ENCODE measurements at regions not wholly inside any gene's neighbourhood (a gene's known extent, or its start where the extent isn't known, plus 50 kb on each side); places are given as distances from the start of the nearest gene placed in this dataset.

GRCh38 chr9:103798620-103799019 lies 295.5 kb upstream of the SMC2 start:
- BruUV-seq (replicated peaks), result no TSS peak
- Mint-ChIP-seq H3K27ac (ENCODE audit: unreplicated experiment) (no peak overlapping the region), H3K4me1 (ENCODE audit: low read depth, unreplicated experiment) (no peaks in the 10 kb centered on the region), H3K27me3 (ENCODE audit: insufficient read depth, unreplicated experiment) (no peaks in the 10 kb centered on the region), H3K36me3 (ENCODE audit: insufficient read depth, unreplicated experiment) (no peaks in the 10 kb centered on the region), H3K4me3 (ENCODE audit: unreplicated experiment) (no peak overlapping the region), H3K9me3 (ENCODE audit: unreplicated experiment) (no peaks in the 10 kb centered on the region)
- TF ChIP-seq CTCF (IDR thresholded peaks at IDR 0.05; ENCODE audit: insufficient read depth in 1 of 2, low read depth in 1 of 2, low read length in 1 of 2, severe bottlenecking in 1 of 2, unreplicated experiment in 1 of 2), result no peak
- ChIA-PET CTCF (no interaction called here), POLR2A (no interaction called here)
- DNase-seq, result no peak
- Histone ChIP-seq H3K4me3 (ENCODE audit: low read depth, low read length) (no peak overlapping the region), H3K27me3 (replicated peaks; ENCODE audit: control insufficient read depth, insufficient read depth, low read length) (no peaks in the 10 kb centered on the region), H3K4me1 (no peaks in the 10 kb centered on the region), H3K36me3 (ENCODE audit: control insufficient read depth, insufficient read depth, low read length) (no peaks in the 10 kb centered on the region), H3K9me3 (no peaks in the 10 kb centered on the region)
- intact Hi-C loops (cut with micrococcal nuclease; ENCODE audit: unreplicated experiment), result no loop called here

- no peak for TF ChIP-seq CTCF (IDR thresholded peaks at IDR 0.05; ENCODE audit: insufficient read depth in 1 of 2, low read depth in 1 of 2, low read length in 1 of 2, severe bottlenecking in 1 of 2, unreplicated experiment in 1 of 2)
- H3K36me3 Mint-ChIP-seq (ENCODE audit: insufficient read depth, unreplicated experiment), result no peaks in the 10 kb centered on the region
- H3K4me1 Mint-ChIP-seq (ENCODE audit: low read depth, unreplicated experiment), result no peaks in the 10 kb centered on the region
- no peaks in the 10 kb centered on the region for H3K27me3 Mint-ChIP-seq (ENCODE audit: insufficient read depth, unreplicated experiment)
- no peaks in the 10 kb centered on the region for H3K36me3 ChIP-seq (ENCODE audit: control insufficient read depth, insufficient read depth, low read length)
- no peak overlapping the region for H3K27ac Mint-ChIP-seq (ENCODE audit: unreplicated experiment)
- ChIA-PET CTCF (interaction anchor here (0.8 kb wide), 1 partner anchor 10 kb away, joined by 3 read pairs; no protein-coding TSS in a partner anchor), POLR2A (no interaction called here)
- H3K4me3 ChIP-seq (ENCODE audit: low read depth, low read length), result no peak overlapping the region
- BruUV-seq (replicated peaks), result no TSS peak
- intact Hi-C loops (cut with micrococcal nuclease; ENCODE audit: unreplicated experiment), result no loop called here
- no peaks in the 10 kb centered on the region for H3K27me3 ChIP-seq (replicated peaks; ENCODE audit: control insufficient read depth, insufficient read depth, low read length)
- no peaks in the 10 kb centered on the region for H3K9me3 Mint-ChIP-seq (ENCODE audit: unreplicated experiment)
- H3K9me3 ChIP-seq, result no peaks in the 10 kb centered on the region
- H3K4me1 ChIP-seq, result no peaks in the 10 kb centered on the region
- H3K4me3 Mint-ChIP-seq (ENCODE audit: unreplicated experiment), result no peak overlapping the region
- DNase-seq, result no peak
Measured at GRCh38 chr9:103799959-103800358, 294.1 kb upstream of the SMC2 start.

- Mint-ChIP-seq H3K27ac (ENCODE audit: unreplicated experiment) (no peak overlapping the region), H3K9me3 (ENCODE audit: unreplicated experiment) (no peaks in the 10 kb centered on the region), H3K4me3 (ENCODE audit: unreplicated experiment) (no peak overlapping the region), H3K36me3 (ENCODE audit: insufficient read depth, unreplicated experiment) (no peaks in the 10 kb centered on the region), H3K27me3 (ENCODE audit: insufficient read depth, unreplicated experiment) (no peaks in the 10 kb centered on the region), H3K4me1 (ENCODE audit: low read depth, unreplicated experiment) (no peaks in the 10 kb centered on the region)
- no peak overlapping the region for H3K4me3 ChIP-seq (ENCODE audit: low read depth, low read length)
- H3K9me3 ChIP-seq, result no peaks in the 10 kb centered on the region
- CTCF ChIA-PET, result no interaction called here
- no TSS peak for BruUV-seq (replicated peaks)
- H3K36me3 ChIP-seq (ENCODE audit: control insufficient read depth, insufficient read depth, low read length), result no peaks in the 10 kb centered on the region
- intact Hi-C loops (cut with micrococcal nuclease; ENCODE audit: unreplicated experiment), result no loop called here
- no peaks in the 10 kb centered on the region for H3K27me3 ChIP-seq (replicated peaks; ENCODE audit: control insufficient read depth, insufficient read depth, low read length)
- H3K4me1 ChIP-seq, result no peaks in the 10 kb centered on the region
- no peak for DNase-seq
- TF ChIP-seq CTCF (IDR thresholded peaks at IDR 0.05; ENCODE audit: insufficient read depth in 1 of 2, low read depth in 1 of 2, low read length in 1 of 2, severe bottlenecking in 1 of 2, unreplicated experiment in 1 of 2), result no peak
- POLR2A ChIA-PET, result no interaction called here
Measured at GRCh38 chr9:103802068-103802467, 292.0 kb upstream of the SMC2 start.

Data from Caco-2 (cell line).